H9 (cell line): ENCODE measurements at regions not wholly inside any gene's neighbourhood (a gene's known extent, or its start where the extent isn't known, plus 50 kb on each side); places are given as distances from the start of the nearest gene placed in this dataset.

Source experiments
- DNase-seq: peaks from one replicate; pipeline ENCODE4 v3.0.0-alpha.2; 2017
- H2AFZ ChIP-seq: one replicate; pipeline ENCODE4 v1.6.1; 2013; ENCODE audit warnings: mild to moderate bottlenecking, low read length, control low read depth, moderate library complexity
- H2AK5ac ChIP-seq: 2 replicates; pipeline ENCODE4 v1.6.1; 2013; ENCODE audit warnings: low read length, control low read depth, mixed read lengths; ENCODE audit not compliant: insufficient read length
- H2BK120ac ChIP-seq: one replicate; pipeline ENCODE4 v1.6.1; 2013; ENCODE audit warnings: low read depth, mild to moderate bottlenecking, low read length, control low read depth, inconsistent platforms; ENCODE audit not compliant: poor library complexity, severe bottlenecking
- H2BK12ac ChIP-seq: 2 replicates; pipeline ENCODE4 v1.6.1; 2013; ENCODE audit warnings: low read length, control low read depth, mixed read lengths, low read depth; ENCODE audit not compliant: insufficient read length
- H2BK15ac ChIP-seq: 2 replicates; pipeline ENCODE4 v1.6.1; 2013; ENCODE audit warnings: low read depth, low read length, control low read depth
- H2BK20ac ChIP-seq: one replicate; pipeline ENCODE4 v1.6.1; 2013; ENCODE audit warnings: low read depth, mild to moderate bottlenecking, low read length, control low read depth, inconsistent platforms; ENCODE audit not compliant: poor library complexity, severe bottlenecking
- H2BK5ac ChIP-seq: 2 replicates; pipeline ENCODE4 v1.6.1; 2013; ENCODE audit warnings: low read length, control low read depth, mixed read lengths; ENCODE audit not compliant: insufficient read length
- H3K14ac ChIP-seq: 2 replicates; pipeline ENCODE4 v1.6.1; 2013; ENCODE audit warnings: low read length, control low read depth; ENCODE audit not compliant: insufficient read depth
- H3K18ac ChIP-seq: 2 replicates; pipeline ENCODE4 v1.6.1; 2013; ENCODE audit warnings: low read depth, mild to moderate bottlenecking, mixed read lengths, low read length, control low read depth; ENCODE audit not compliant: insufficient read length
- H3K23ac ChIP-seq: 2 replicates; pipeline ENCODE4 v1.6.1; 2013; ENCODE audit warnings: low read length, control low read depth, mixed read lengths, low read depth; ENCODE audit not compliant: insufficient read length
- H3K23me2 ChIP-seq: 2 replicates; pipeline ENCODE4 v1.6.1; 2013; ENCODE audit warnings: low read depth, mild to moderate bottlenecking, mixed read lengths, low read length, control low read depth; ENCODE audit not compliant: insufficient read length, poor library complexity, severe bottlenecking
- H3K27ac ChIP-seq: 2 replicates; pipeline ENCODE4 v1.5.1; 2013; ENCODE audit warnings: low read length, control low read depth, mixed read lengths, low read depth; ENCODE audit not compliant: insufficient read length
- H3K27me3 ChIP-seq: 2 replicates; pipeline ENCODE4 v1.6.1; 2013; ENCODE audit warnings: low read length, control low read depth, inconsistent platforms; ENCODE audit not compliant: insufficient read depth
- H3K4ac ChIP-seq: 2 replicates; pipeline ENCODE4 v1.6.1; 2013; ENCODE audit warnings: low read depth, mild to moderate bottlenecking, control low read depth, inconsistent platforms, low read length, moderate library complexity
- H3K4me1 ChIP-seq: 2 replicates; pipeline ENCODE4 v1.6.1; 2013; ENCODE audit warnings: low read length, control low read depth, inconsistent platforms; ENCODE audit not compliant: insufficient read depth
- H3K4me2 ChIP-seq: 2 replicates; pipeline ENCODE4 v1.6.1; 2013; ENCODE audit warnings: low read length, control low read depth, mixed read lengths; ENCODE audit not compliant: insufficient read length, insufficient read depth
- H3K56ac ChIP-seq: 2 replicates; pipeline ENCODE4 v1.6.1; 2013; ENCODE audit warnings: low read depth, mild to moderate bottlenecking, mixed read lengths, low read length, control low read depth; ENCODE audit not compliant: insufficient read length
- H3K79me1 ChIP-seq: 2 replicates; pipeline ENCODE4 v1.6.1; 2013; ENCODE audit warnings: low read depth, mild to moderate bottlenecking, moderate library complexity, low read length, control low read depth, inconsistent platforms; ENCODE audit not compliant: insufficient read depth, poor library complexity, severe bottlenecking
- H3K79me2 ChIP-seq: 2 replicates; pipeline ENCODE4 v1.6.1; 2013; ENCODE audit warnings: low read length, control low read depth, inconsistent platforms; ENCODE audit not compliant: insufficient read depth
- H3K9ac ChIP-seq: 2 replicates; pipeline ENCODE4 v1.6.1; 2013; ENCODE audit warnings: low read length, control low read depth, mixed read lengths; ENCODE audit not compliant: insufficient read length; ENCODE audit errors: extremely low read depth
- H3K9me3 ChIP-seq: one replicate; pipeline ENCODE4 v1.6.1; 2013; ENCODE audit warnings: low read depth, low read length, inconsistent platforms; ENCODE audit not compliant: control insufficient read depth
- H3T11ph ChIP-seq: one replicate; pipeline ENCODE4 v1.6.1; 2013; ENCODE audit warnings: mild to moderate bottlenecking, low read length, control low read depth, inconsistent platforms
- H4K20me1 ChIP-seq: one replicate; pipeline ENCODE4 v1.6.1; 2013; ENCODE audit not compliant: control insufficient read depth, insufficient read length, insufficient read depth
- H4K5ac ChIP-seq: 2 replicates; pipeline ENCODE4 v1.6.1; 2013; ENCODE audit warnings: low read depth, mild to moderate bottlenecking, mixed read lengths, low read length, control low read depth; ENCODE audit not compliant: insufficient read length
- H4K8ac ChIP-seq: replicated peaks from 2 replicates; pipeline ENCODE4 v1.6.1; 2013; ENCODE audit warnings: low read length, control low read depth, mixed read lengths, low read depth; ENCODE audit not compliant: insufficient read length
- H4K91ac ChIP-seq: 2 replicates; pipeline ENCODE4 v1.6.1; 2013; ENCODE audit warnings: low read depth, mild to moderate bottlenecking, moderate library complexity, mixed read lengths, low read length, control low read depth; ENCODE audit not compliant: insufficient read length
- H3K27ac Mint-ChIP-seq, 3 experiments: 2 replicates in 2 of 3; 3 replicates in 1 of 3; pipeline ENCODE4 v1.8.0; 2020 to 2021; ENCODE audit warnings: mixed read lengths in 3 of 3, mild to moderate bottlenecking in 1 of 3, moderate library complexity in 1 of 3
- H3K27me3 Mint-ChIP-seq: 2 replicates; pipeline ENCODE4 v1.8.0; 2021; ENCODE audit warnings: low read depth, mild to moderate bottlenecking, moderate library complexity, mixed read lengths
- H3K36me3 Mint-ChIP-seq, 3 experiments: 2 replicates in 2 of 3; 3 replicates in 1 of 3; pipeline ENCODE4 v1.8.0; 2020 to 2021; ENCODE audit warnings: low read depth in 3 of 3, mixed read lengths in 3 of 3; ENCODE audit not compliant: insufficient read depth in 1 of 3
- H3K4me1 Mint-ChIP-seq, 2 experiments: 2 replicates each; pipeline ENCODE4 v1.8.0; 2020; ENCODE audit warnings: mixed read lengths in 2 of 2
- H3K4me3 Mint-ChIP-seq, 2 experiments: 2 replicates in 1 of 2; 3 replicates in 1 of 2; pipeline ENCODE4 v1.8.0; 2020 to 2021; ENCODE audit warnings: mild to moderate bottlenecking in 2 of 2, mixed read lengths in 2 of 2, moderate library complexity in 1 of 2
- H3K9me3 Mint-ChIP-seq, 2 experiments: 2 replicates in 1 of 2; 3 replicates in 1 of 2; pipeline ENCODE4 v1.8.0; 2020; ENCODE audit warnings: mild to moderate bottlenecking in 2 of 2, mixed read lengths in 2 of 2, moderate library complexity in 1 of 2
- CTCF ChIP-seq: fragments of 200-600 bp; sonication (generic); conservative IDR thresholded peaks from 3 replicates; pipeline ENCODE4 v1.8.0; 2021; ENCODE audit warnings: antibody characterized with exemption, mild to moderate bottlenecking
- WGBS: extraction: QIAGEN DNeasy Blood & Tissue Kit; methylation state at CpG from one replicate; pipeline ENCODE4 v1.1.7; 2013; ENCODE audit warnings: missing lambda C conversion rate, low lambda C conversion rate, mixed read lengths; ENCODE audit not compliant: insufficient read length; ENCODE audit errors: extremely low coverage; 5-methylcytosine and 5-hydroxymethylcytosine counted together

GRCh38 chrX:131812847-131813825 lies 210.0 kb upstream of the STK26 start:
- Histone ChIP-seq H4K8ac (no peak overlapping the region), H3K79me2 (peaks cover 6% of the 10 kb centered on the region; the same call in 1 of the 2 replicates), H3K23ac (no peak overlapping the region), H3K4me2 (no peak overlapping the region), H3K18ac (no peak overlapping the region), H4K5ac (no peak overlapping the region), H4K20me1 (no peaks in the 10 kb centered on the region), H3K23me2 (no peaks in the 10 kb centered on the region), H3K79me1 (peaks cover 3% of the 10 kb centered on the region), H3K9ac (no peak overlapping the region), H2BK120ac (no peak overlapping the region), H3K9me3 (peaks cover 14% of the 10 kb centered on the region), H3K4ac (no peak overlapping the region), H2BK20ac (no peak overlapping the region), H3T11ph (no peak overlapping the region), H2AFZ (no peak overlapping the region), H4K91ac (no peak overlapping the region), H3K27me3 (no peaks in the 10 kb centered on the region), H2BK15ac (no peak overlapping the region), H3K4me1 (no peaks in the 10 kb centered on the region), H2BK5ac (no peak overlapping the region), H2BK12ac (no peak overlapping the region), H3K27ac (no peak overlapping the region), H3K14ac (no peak overlapping the region), H3K56ac (no peak overlapping the region), H2AK5ac (no peak overlapping the region)
- TF ChIP-seq CTCF, result no peak
- Mint-ChIP-seq H3K9me3 (peaks cover 20 to 33% of the 10 kb centered on the region in 2 experiments), H3K36me3 (peaks cover 61 to 80% (median 79%) of the 10 kb centered on the region in 3 experiments), H3K27ac (peak overlapping the region in 2 of 3 experiments; percentile 14 to 93; a peak in 4 of 7 replicates), H3K27me3 (no peaks in the 10 kb centered on the region), H3K4me1 (no peaks in the 10 kb centered on the region), H3K4me3 (no peak overlapping the region)
- no peak for DNase-seq
- WGBS, result no CpG with 5 or more reads among the region's 11 CpGs
